ENCODE measurements at regions not wholly inside any gene's neighbourhood (a gene's known extent, or its start where the extent isn't known, plus 50 kb on each side); places are given as distances from the start of the nearest gene placed in this dataset.

GRCh38 chr3:152930516-152930915 lies 95.6 kb downstream of the P2RY1 start:
- TF ChIP-seq CTCF (IDR thresholded peaks at IDR 0.05) (no peak), ZFX (IDR thresholded peaks at IDR 0.05; ENCODE audit: borderline replicate concordance) (no peak)

Measured in 22Rv1 (cell line).